Activated T-helper 17 cell treated with anti-CD3 and anti-CD28 coated beads, Interleukin-2, amount 50 U/mL, for 72 hours (primary cell): ENCODE measurements at regions not wholly inside any gene's neighbourhood (a gene's known extent, or its start where the extent isn't known, plus 50 kb on each side); places are given as distances from the start of the nearest gene placed in this dataset.

ENCODE experiments used
- ATAC-seq: fragments of 150-1000 bp; cut with Tn5 transposase; replicated peaks from 2 replicates; pipeline ENCODE4 v1.10.0; 2021; ENCODE audit warnings: mild to moderate bottlenecking, moderate library complexity
- H3K27ac Mint-ChIP-seq: one replicate; pipeline ENCODE4 v1.8.0; 2022; ENCODE audit warnings: mixed read lengths
- H3K27me3 Mint-ChIP-seq: one replicate; pipeline ENCODE4 v1.8.0; 2022; ENCODE audit warnings: mixed read lengths
- H3K36me3 Mint-ChIP-seq: one replicate; pipeline ENCODE4 v1.8.0; 2022; ENCODE audit warnings: low read depth, mild to moderate bottlenecking, mixed read lengths
- H3K4me1 Mint-ChIP-seq: one replicate; pipeline ENCODE4 v1.8.0; 2022; ENCODE audit warnings: mixed read lengths
- H3K4me3 Mint-ChIP-seq: one replicate; pipeline ENCODE4 v1.8.0; 2022; ENCODE audit warnings: mild to moderate bottlenecking, mixed read lengths
- H3K9me3 Mint-ChIP-seq: one replicate; pipeline ENCODE4 v1.8.0; 2022; ENCODE audit warnings: mixed read lengths

DNA sequence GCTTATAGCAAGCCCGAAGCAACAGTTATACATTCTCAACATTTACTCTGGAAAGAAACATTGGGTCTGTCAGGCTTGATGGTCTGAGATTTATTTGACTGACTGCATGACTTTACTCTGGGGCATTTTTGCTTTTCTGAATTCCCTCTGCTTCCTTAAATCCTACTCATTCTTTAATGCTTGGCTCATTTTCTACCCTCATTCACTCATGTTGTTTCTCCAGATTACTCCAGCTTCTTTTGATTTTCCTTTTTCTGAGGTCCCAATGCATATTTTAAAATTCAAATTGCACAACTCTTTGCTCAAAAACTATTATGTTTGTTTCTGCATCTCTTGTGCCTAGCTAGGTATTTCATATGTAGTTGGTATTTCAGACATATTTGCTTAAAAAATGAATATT is 2002.9 kb upstream of the NUDT12 start:
- H3K36me3 Mint-ChIP-seq, result no peaks in the 10 kb centered on the region
- no peak for ATAC-seq
- H3K4me3 Mint-ChIP-seq, result no peak overlapping the region
- peaks cover 19% of the 10 kb centered on the region for H3K9me3 Mint-ChIP-seq
- no peak overlapping the region for H3K27ac Mint-ChIP-seq
- H3K4me1 Mint-ChIP-seq, result no peaks in the 10 kb centered on the region
- no peaks in the 10 kb centered on the region for H3K27me3 Mint-ChIP-seq

DNA sequence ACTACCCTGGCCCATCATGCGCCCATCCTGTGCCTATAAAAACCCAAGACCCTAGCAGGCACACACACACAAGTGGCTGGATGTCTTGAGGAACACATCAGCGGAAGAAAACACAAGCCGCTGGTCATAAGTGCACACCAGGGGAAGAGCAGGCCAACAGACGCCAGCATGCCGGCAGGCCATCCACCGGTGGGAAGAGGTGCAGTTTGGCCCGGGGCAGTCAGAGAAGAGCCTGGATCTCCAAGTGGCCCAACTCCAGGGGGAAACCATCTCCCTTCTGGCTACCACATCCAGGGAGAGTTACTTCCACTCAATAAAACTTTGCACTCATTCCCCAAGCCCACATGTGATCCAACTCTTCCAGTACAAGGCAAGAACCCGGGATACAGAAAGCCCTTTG is 2001.3 kb upstream of the NUDT12 start:
- no peak overlapping the region for H3K4me3 Mint-ChIP-seq
- no peak overlapping the region for H3K27ac Mint-ChIP-seq
- no peaks in the 10 kb centered on the region for H3K4me1 Mint-ChIP-seq
- H3K27me3 Mint-ChIP-seq, result no peaks in the 10 kb centered on the region
- H3K9me3 Mint-ChIP-seq, result peaks cover 20% of the 10 kb centered on the region
- no peaks in the 10 kb centered on the region for H3K36me3 Mint-ChIP-seq
- ATAC-seq, result no peak

GRCh38 chr5:105554568-105555169 is 1992.1 kb upstream of the NUDT12 start:
- H3K27me3 Mint-ChIP-seq, result no peaks in the 10 kb centered on the region
- no peaks in the 10 kb centered on the region for H3K4me1 Mint-ChIP-seq
- H3K27ac Mint-ChIP-seq, result no peak overlapping the region
- H3K4me3 Mint-ChIP-seq, result no peak overlapping the region
- ATAC-seq, result no peak
- peaks cover 22% of the 10 kb centered on the region for H3K9me3 Mint-ChIP-seq
- H3K36me3 Mint-ChIP-seq, result no peaks in the 10 kb centered on the region

DNA sequence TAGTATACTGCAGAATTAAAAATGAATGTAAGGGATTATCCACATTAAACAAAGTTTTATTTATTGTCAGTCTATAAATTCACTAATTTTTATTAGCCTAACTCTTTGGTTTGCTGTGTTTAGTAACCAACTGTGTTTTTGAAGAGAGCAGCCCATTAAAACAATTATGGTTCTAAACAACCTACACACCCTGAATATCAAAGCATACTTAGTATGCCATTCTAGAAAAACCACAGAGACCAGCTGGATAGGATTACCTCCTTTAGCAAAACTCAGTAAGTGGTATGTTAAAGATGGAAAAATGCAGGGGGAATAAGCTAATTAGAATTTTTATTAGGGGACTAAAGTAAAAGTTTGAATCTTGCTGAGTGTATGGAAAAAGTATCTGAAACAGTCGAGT is 1981.7 kb upstream of the NUDT12 start:
- Mint-ChIP-seq H3K36me3 (no peaks in the 10 kb centered on the region), H3K9me3 (peaks cover 15% of the 10 kb centered on the region), H3K4me3 (no peak overlapping the region), H3K4me1 (no peaks in the 10 kb centered on the region), H3K27me3 (no peaks in the 10 kb centered on the region), H3K27ac (no peak overlapping the region)
- ATAC-seq, result no peak

- H3K9me3 Mint-ChIP-seq, result peaks cover 5% of the 10 kb centered on the region
- H3K4me1 Mint-ChIP-seq, result no peaks in the 10 kb centered on the region
- H3K36me3 Mint-ChIP-seq, result no peaks in the 10 kb centered on the region
- H3K27me3 Mint-ChIP-seq, result no peaks in the 10 kb centered on the region
- H3K4me3 Mint-ChIP-seq, result no peak overlapping the region
- ATAC-seq, result no peak
- H3K27ac Mint-ChIP-seq, result no peak overlapping the region
Observed at GRCh38 chr5:105536675-105537074, 1974.1 kb upstream of the NUDT12 start.

GRCh38 chr5:105530716-105531261 is 1968.2 kb upstream of the NUDT12 start:
- no peaks in the 10 kb centered on the region for H3K4me1 Mint-ChIP-seq
- H3K9me3 Mint-ChIP-seq, result peaks cover 16% of the 10 kb centered on the region
- no peaks in the 10 kb centered on the region for H3K27me3 Mint-ChIP-seq
- no peaks in the 10 kb centered on the region for H3K36me3 Mint-ChIP-seq
- H3K27ac Mint-ChIP-seq, result no peak overlapping the region
- no peak overlapping the region for H3K4me3 Mint-ChIP-seq
- ATAC-seq, result no peak

DNA sequence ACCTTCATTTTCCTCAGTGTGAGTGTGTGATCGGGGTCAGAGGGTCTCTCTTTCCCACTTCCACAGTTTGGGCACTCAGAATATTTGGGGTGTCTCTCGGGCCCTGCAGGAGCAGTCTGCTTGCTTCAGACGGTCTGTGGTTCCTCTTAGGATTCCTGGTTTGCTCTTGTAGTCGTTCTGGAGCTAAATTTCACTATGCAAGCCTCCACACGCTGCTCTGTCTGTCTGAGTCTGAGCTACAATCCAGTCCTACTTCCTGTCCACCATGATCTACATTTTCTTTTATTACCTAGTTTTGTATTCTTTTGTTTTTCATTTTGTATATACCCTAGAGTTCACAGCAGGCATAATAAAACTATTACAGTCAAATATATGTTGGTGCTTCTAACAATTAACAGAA is 1967.3 kb upstream of the NUDT12 start:
- Mint-ChIP-seq H3K9me3 (peaks cover 16% of the 10 kb centered on the region), H3K27ac (no peak overlapping the region), H3K4me1 (no peaks in the 10 kb centered on the region), H3K36me3 (no peaks in the 10 kb centered on the region), H3K4me3 (no peak overlapping the region), H3K27me3 (no peaks in the 10 kb centered on the region)
- ATAC-seq, result no peak

DNA sequence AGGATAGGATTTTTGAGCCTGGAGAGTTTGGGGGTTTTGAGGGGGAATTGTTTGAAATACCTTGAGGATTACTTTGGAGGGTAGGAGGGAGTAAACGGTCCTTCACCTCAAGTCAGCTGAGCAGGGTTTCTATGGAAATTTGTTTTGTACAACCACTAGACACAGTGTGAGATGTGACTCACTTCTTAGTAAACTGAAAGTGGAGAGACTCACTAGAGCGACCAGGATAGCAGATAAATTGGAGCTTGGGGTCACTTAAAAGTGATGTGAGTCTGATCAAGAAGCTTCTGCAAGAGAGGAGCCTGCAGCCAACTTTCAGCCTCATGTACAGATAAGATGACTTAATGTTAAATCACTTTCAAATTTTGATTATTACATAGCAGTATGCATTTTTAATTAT is 1945.9 kb upstream of the NUDT12 start:
- no peak overlapping the region for H3K4me3 Mint-ChIP-seq
- H3K9me3 Mint-ChIP-seq, result peaks cover 13% of the 10 kb centered on the region
- ATAC-seq, result no peak
- H3K4me1 Mint-ChIP-seq, result no peaks in the 10 kb centered on the region
- no peaks in the 10 kb centered on the region for H3K36me3 Mint-ChIP-seq
- H3K27me3 Mint-ChIP-seq, result no peaks in the 10 kb centered on the region
- H3K27ac Mint-ChIP-seq, result no peak overlapping the region

- no peak for ATAC-seq
- peaks cover 13% of the 10 kb centered on the region for H3K9me3 Mint-ChIP-seq
- H3K4me3 Mint-ChIP-seq, result no peak overlapping the region
- H3K27me3 Mint-ChIP-seq, result no peaks in the 10 kb centered on the region
- no peak overlapping the region for H3K27ac Mint-ChIP-seq
- H3K36me3 Mint-ChIP-seq, result no peaks in the 10 kb centered on the region
- H3K4me1 Mint-ChIP-seq, result no peaks in the 10 kb centered on the region
Observed at GRCh38 chr5:105506692-105507277, 1944.2 kb upstream of the NUDT12 start.

- Mint-ChIP-seq H3K36me3 (no peaks in the 10 kb centered on the region), H3K4me1 (no peaks in the 10 kb centered on the region), H3K4me3 (no peak overlapping the region), H3K9me3 (peaks cover 5% of the 10 kb centered on the region), H3K27ac (no peak overlapping the region), H3K27me3 (no peaks in the 10 kb centered on the region)
- ATAC-seq, result no peak
Observed at GRCh38 chr5:105503950-105504349, 1941.4 kb upstream of the NUDT12 start.

DNA sequence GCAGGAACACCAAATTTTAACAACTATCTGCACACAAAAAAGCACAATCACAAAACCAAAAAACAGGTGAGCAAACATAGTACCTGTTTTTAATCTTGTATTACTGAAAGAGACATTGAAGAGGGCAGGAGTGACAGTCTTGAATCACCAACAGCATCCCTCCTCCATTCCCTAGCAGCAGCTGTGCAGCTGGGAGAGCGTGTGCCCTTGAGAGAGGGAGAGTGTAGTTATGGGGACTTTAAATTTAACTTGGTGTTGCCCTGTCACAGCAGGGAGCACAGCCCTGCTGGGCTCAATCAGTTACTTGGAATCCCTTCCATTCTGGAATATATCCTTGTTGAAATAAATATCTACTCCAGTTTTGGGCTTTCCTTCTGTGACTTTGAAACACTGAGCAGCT is 1938.7 kb upstream of the NUDT12 start:
- Mint-ChIP-seq H3K36me3 (no peaks in the 10 kb centered on the region), H3K4me1 (no peaks in the 10 kb centered on the region), H3K4me3 (no peak overlapping the region), H3K9me3 (peaks cover 5% of the 10 kb centered on the region), H3K27ac (no peak overlapping the region), H3K27me3 (no peaks in the 10 kb centered on the region)
- no peak for ATAC-seq

DNA sequence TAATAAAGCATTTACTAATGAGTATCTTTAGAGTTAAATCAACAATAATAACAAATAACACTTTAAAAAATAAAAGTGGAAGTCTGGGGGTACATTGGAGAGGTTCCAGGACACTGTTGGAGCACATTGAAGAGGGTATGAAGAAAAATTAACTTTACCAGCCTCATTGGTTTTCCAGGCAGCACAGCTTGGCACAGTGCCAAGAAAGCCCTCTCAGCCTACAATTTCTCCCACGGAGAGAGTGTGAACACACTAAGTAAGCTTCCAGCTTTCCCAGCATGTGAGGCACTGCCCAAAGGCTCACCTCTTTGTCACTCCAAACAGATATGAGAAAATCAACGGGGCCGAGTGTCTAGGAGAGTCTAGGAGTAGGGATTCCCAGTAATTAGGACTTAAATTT is 1912.8 kb upstream of the NUDT12 start:
- Mint-ChIP-seq H3K27ac (no peak overlapping the region), H3K4me1 (no peaks in the 10 kb centered on the region), H3K9me3 (no peaks in the 10 kb centered on the region), H3K27me3 (no peaks in the 10 kb centered on the region), H3K36me3 (no peaks in the 10 kb centered on the region), H3K4me3 (no peak overlapping the region)
- no peak for ATAC-seq

DNA sequence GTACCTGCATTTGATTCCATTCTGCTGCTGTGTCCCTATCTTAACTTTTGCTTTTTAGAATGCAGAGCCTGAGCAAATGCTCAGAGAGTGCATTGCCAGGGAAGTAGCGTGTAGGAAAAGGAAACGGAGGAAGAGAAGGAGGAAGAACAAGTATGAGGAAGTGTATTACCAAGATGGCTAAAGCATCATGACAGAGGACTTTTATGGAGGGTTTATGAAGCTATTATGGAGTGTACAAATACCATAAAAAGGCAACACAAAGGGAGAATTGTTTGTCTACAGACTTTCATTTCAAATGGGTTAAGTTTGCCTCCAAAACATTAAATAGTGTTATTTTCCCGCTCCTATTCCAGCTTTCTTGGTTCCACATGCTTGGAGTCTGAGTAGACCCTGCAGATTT is 1899.8 kb upstream of the NUDT12 start:
- no peaks in the 10 kb centered on the region for H3K36me3 Mint-ChIP-seq
- H3K4me1 Mint-ChIP-seq, result no peaks in the 10 kb centered on the region
- ATAC-seq, result no peak
- peaks cover 23% of the 10 kb centered on the region for H3K9me3 Mint-ChIP-seq
- H3K27me3 Mint-ChIP-seq, result no peaks in the 10 kb centered on the region
- no peak overlapping the region for H3K4me3 Mint-ChIP-seq
- no peak overlapping the region for H3K27ac Mint-ChIP-seq

DNA sequence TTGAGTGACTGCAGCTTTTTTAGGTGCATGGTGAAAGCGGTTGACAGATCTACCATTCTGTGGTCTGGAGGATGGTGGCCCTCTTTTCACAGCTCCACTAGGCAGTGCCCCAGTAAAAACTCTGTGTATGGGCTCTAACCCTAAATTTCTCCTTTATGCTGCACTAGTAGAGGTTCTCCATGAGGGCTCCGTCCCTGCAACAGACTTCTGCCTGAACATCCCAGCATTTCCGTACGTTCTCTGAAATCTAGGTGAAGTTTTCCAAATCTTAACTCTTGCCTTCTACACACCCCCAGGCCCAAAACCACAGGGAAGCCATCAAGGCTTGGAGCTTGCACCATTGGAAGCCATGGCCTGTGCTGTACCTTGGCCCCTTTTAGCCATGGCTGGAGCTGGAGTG is 1898.1 kb upstream of the NUDT12 start:
- Mint-ChIP-seq H3K9me3 (peaks cover 24% of the 10 kb centered on the region), H3K27me3 (no peaks in the 10 kb centered on the region), H3K4me3 (no peak overlapping the region), H3K27ac (no peak overlapping the region), H3K4me1 (no peaks in the 10 kb centered on the region), H3K36me3 (no peaks in the 10 kb centered on the region)
- no peak for ATAC-seq

GRCh38 chr5:105453216-105453807 is 1890.7 kb upstream of the NUDT12 start:
- Mint-ChIP-seq H3K36me3 (no peaks in the 10 kb centered on the region), H3K27ac (no peak overlapping the region), H3K4me1 (no peaks in the 10 kb centered on the region), H3K27me3 (no peaks in the 10 kb centered on the region), H3K4me3 (no peak overlapping the region), H3K9me3 (peaks cover 19% of the 10 kb centered on the region)
- no peak for ATAC-seq
